HepG2 (cell line): ENCODE measurements at regions not wholly inside any gene's neighbourhood (a gene's known extent, or its start where the extent isn't known, plus 50 kb on each side); places are given as distances from the start of the nearest gene placed in this dataset.

Experiments
- ATAC-seq: fragments of 200-7000 bp; cut with Tn5 transposase; 3 replicates; pipeline ENCODE4 v1.9.1; 2020; ENCODE audit warnings: mild to moderate bottlenecking, moderate library complexity
- BruUV-seq: library from RNA; stranded (reverse); fragments of 400-500 nt; replicated peaks from 2 replicates; lab custom pipeline; 2021; lab: Mats Ljungman, UMichigan
- CTCF ChIA-PET: fragments of 300-600 bp; formaldehyde crosslinking; extraction: SDS; loops from one replicate; lab custom pipeline; 2021; ENCODE audit warnings: low total read pairs, inconsistent platforms, low intra/inter-chr PET ratio; lab: Yijun Ruan, JAX
- POLR2A ChIA-PET: fragments of 350-600 bp; sonication (Branson Sonifier 250); formaldehyde crosslinking; loops from one replicate; lab custom pipeline; 2020; ENCODE audit warnings: antibody characterized with exemption, inconsistent platforms; lab: Yijun Ruan, JAX
- DNase-seq: peaks from one replicate; pipeline ENCODE4 v3.0.0-alpha.2; 2015; ENCODE audit warnings: low spot score
- FAIRE-seq: peaks from 3 replicates; lab custom pipeline; 2011; peaks lifted over from hg19 to GRCh38; lab: Jason Lieb, UNC
- H2AFZ ChIP-seq: one replicate; pipeline ENCODE4 v1.6.1; 2011; ENCODE audit warnings: low read length, inconsistent platforms
- H3K27ac ChIP-seq: fragments of 300-600 bp; 3 replicates; pipeline ENCODE4 v1.8.0; 2011; ENCODE audit warnings: mixed run types, mild to moderate bottlenecking, mixed read lengths, low read length, inconsistent platforms; ENCODE audit not compliant: insufficient read depth; ENCODE audit errors: extremely low read length
- H3K27me3 ChIP-seq, 2 experiments: fragments of 200-600 bp in 1 of 2; 2 replicates in 1 of 2; 3 replicates in 1 of 2; pipeline versions ENCODE4 v1.6.0 to v1.8.0; 2011; ENCODE audit warnings: low read length in 2 of 2, mild to moderate bottlenecking in 2 of 2, moderate library complexity in 2 of 2, inconsistent platforms in 1 of 2; ENCODE audit not compliant: insufficient read depth in 2 of 2, control insufficient read depth in 1 of 2
- H3K36me3 ChIP-seq, 2 experiments: fragments of 200-600 bp in 1 of 2; replicated peaks in 1 of 2; 2 replicates in 1 of 2; 3 replicates in 1 of 2; pipeline versions ENCODE4 v1.5.1 to v1.8.0; 2011; ENCODE audit warnings: low read length in 2 of 2, inconsistent platforms in 1 of 2; ENCODE audit not compliant: insufficient read depth in 2 of 2, control insufficient read depth in 1 of 2
- H3K4me1 ChIP-seq: 2 replicates; pipeline ENCODE4 v1.5.1; 2012; ENCODE audit warnings: low read length, inconsistent platforms; ENCODE audit not compliant: insufficient read depth
- H3K4me2 ChIP-seq: 2 replicates; pipeline ENCODE4 v1.6.0; 2011; ENCODE audit warnings: low read depth, low read length, inconsistent platforms
- H3K4me3 ChIP-seq, 3 experiments: fragments of 200-600 bp in 1 of 3; sonication (generic), shearing (Covaris generic) in 1 of 3; replicated peaks in 1 of 3; 2 replicates each; pipeline ENCODE4 v1.5.1; 2011 to 2016; ENCODE audit warnings: low read length in 3 of 3, inconsistent platforms in 2 of 3, low read depth in 2 of 3, mild to moderate bottlenecking in 2 of 3, control low read depth in 1 of 3, mixed read lengths in 1 of 3; ENCODE audit not compliant: insufficient read depth in 1 of 3
- H3K79me2 ChIP-seq: one replicate; pipeline ENCODE4 v1.6.1; 2011; ENCODE audit warnings: low read length, inconsistent platforms; ENCODE audit not compliant: insufficient read depth
- H3K9ac ChIP-seq: 2 replicates; pipeline ENCODE4 v1.6.0; 2011; ENCODE audit warnings: mild to moderate bottlenecking, low read depth, low read length, inconsistent platforms; ENCODE audit not compliant: insufficient read depth
- H3K9me3 ChIP-seq: 2 replicates; pipeline ENCODE4 v1.5.1; 2012; ENCODE audit warnings: mild to moderate bottlenecking, low read length
- H4K20me1 ChIP-seq: 2 replicates; pipeline ENCODE4 v1.6.0; 2011; ENCODE audit warnings: inconsistent platforms, mild to moderate bottlenecking, low read length, moderate library complexity; ENCODE audit not compliant: insufficient read depth
- EP300 ChIP-seq, 3 experiments: sonication (generic) in 1 of 3; formaldehyde crosslinking in 1 of 3; IDR thresholded peaks; 2 replicates each; pipeline versions ENCODE4 v1.5.1 to v1.6.1; 2011 to 2020; ENCODE audit warnings: low read depth in 2 of 3, low read length in 2 of 3, borderline replicate concordance in 1 of 3, improper control_type of control experiment in 1 of 3, mild to moderate bottlenecking in 1 of 3, missing genetic modification reagents in 1 of 3, moderate library complexity in 1 of 3
- KMT2A ChIP-seq: sonication (generic); formaldehyde crosslinking; IDR thresholded peaks from 2 replicates; pipeline ENCODE4 v1.4.0; 2020; ENCODE audit warnings: missing genetic modification reagents
- MTF2 ChIP-seq: sonication (generic); formaldehyde crosslinking; IDR thresholded peaks from 2 replicates; pipeline ENCODE4 v1.5.0; 2020; ENCODE audit warnings: missing genetic modification reagents, borderline replicate concordance
- NCOR1 ChIP-seq: fragments of 200-600 bp; sonication (generic); IDR thresholded peaks from 2 replicates; pipeline ENCODE4 v1.7.0; 2017; ENCODE audit warnings: antibody characterized with exemption, low read length, borderline replicate concordance
- ONECUT2 ChIP-seq: sonication (generic); formaldehyde crosslinking; IDR thresholded peaks from 2 replicates; pipeline ENCODE4 v1.4.0; 2020; ENCODE audit warnings: missing genetic modification reagents
- POGZ ChIP-seq: sonication (generic); formaldehyde crosslinking; IDR thresholded peaks from 2 replicates; pipeline ENCODE4 v1.4.0; 2020; ENCODE audit warnings: mild to moderate bottlenecking, missing genetic modification reagents
- PRMT3 ChIP-seq: sonication (generic); formaldehyde crosslinking; IDR thresholded peaks from 2 replicates; pipeline ENCODE4 v1.8.1; 2022; ENCODE audit warnings: low read depth, mild to moderate bottlenecking, moderate library complexity, missing genetic modification reagents, borderline replicate concordance
- RELA ChIP-seq: sonication (generic); formaldehyde crosslinking; IDR thresholded peaks from 2 replicates; pipeline ENCODE4 v1.4.0; 2020; ENCODE audit warnings: missing genetic modification reagents
- REPIN1 ChIP-seq: sonication (generic); formaldehyde crosslinking; IDR thresholded peaks from 2 replicates; pipeline ENCODE4 v1.8.0; 2022; ENCODE audit warnings: missing genetic modification reagents, low read depth, mild to moderate bottlenecking, borderline replicate concordance
- SNAPC2 ChIP-seq: sonication (generic); formaldehyde crosslinking; IDR thresholded peaks from 2 replicates; pipeline ENCODE4 v1.8.1; 2022; ENCODE audit warnings: mild to moderate bottlenecking, missing genetic modification reagents
- SRSF1 ChIP-seq: fragments of 200-400 bp; formaldehyde crosslinking; optimal IDR thresholded peaks from 2 replicates; pipeline ENCODE3; 2017; ENCODE audit warnings: mild to moderate bottlenecking, low read depth, low read length, moderate library complexity
- ZFP82 ChIP-seq: sonication (generic); formaldehyde crosslinking; IDR thresholded peaks from 2 replicates; pipeline ENCODE4 v1.5.1; 2020; ENCODE audit warnings: mild to moderate bottlenecking, missing genetic modification reagents, borderline replicate concordance
- ZNF724P ChIP-seq: sonication (generic); formaldehyde crosslinking; IDR thresholded peaks from 2 replicates; pipeline ENCODE4 v1.8.0; 2022; ENCODE audit warnings: missing genetic modification reagents, borderline replicate concordance
- ZNF816 ChIP-seq: sonication (generic); formaldehyde crosslinking; IDR thresholded peaks from 2 replicates; pipeline ENCODE4 v1.8.0; 2022; ENCODE audit warnings: missing genetic modification reagents, mild to moderate bottlenecking, borderline replicate concordance
- WGBS: methylation state at CpG from one replicate; pipeline ENCODE4 v1.1.6; 2017; ENCODE audit warnings: low lambda C conversion rate; 5-methylcytosine and 5-hydroxymethylcytosine counted together
- in situ Hi-C: cut with HindIII; loops from 2 replicates; pipeline ENCODE4 v1.10.0; 2017; ENCODE audit warnings: low pct_unique_long_range_greater_than_20kb; ENCODE audit not compliant: extremely low pct_ligation_motif_present
- intact Hi-C: fragments of 100-400 bp; cut with micrococcal nuclease; formaldehyde crosslinking; loops from one replicate; pipeline ENCODE4 v1.10.0; 2022; ENCODE audit not compliant: unreplicated experiment
- TF ChIP-seq, protein P1 (sequence below): sonication (generic); formaldehyde crosslinking; IDR thresholded peaks from 2 replicates; pipeline ENCODE4 v1.4.0; 2020; ENCODE audit warnings: mild to moderate bottlenecking, missing genetic modification reagents
- TF ChIP-seq, protein P2 (sequence below): sonication (generic); formaldehyde crosslinking; IDR thresholded peaks from 2 replicates; pipeline ENCODE4 v1.9.0; 2021; ENCODE audit warnings: missing genetic modification reagents, borderline replicate concordance
- TF ChIP-seq, protein P3 (sequence below): sonication (generic); formaldehyde crosslinking; IDR thresholded peaks from 2 replicates; pipeline ENCODE4 v1.9.0; 2021; ENCODE audit warnings: missing genetic modification reagents, mild to moderate bottlenecking, borderline replicate concordance

DNA sequence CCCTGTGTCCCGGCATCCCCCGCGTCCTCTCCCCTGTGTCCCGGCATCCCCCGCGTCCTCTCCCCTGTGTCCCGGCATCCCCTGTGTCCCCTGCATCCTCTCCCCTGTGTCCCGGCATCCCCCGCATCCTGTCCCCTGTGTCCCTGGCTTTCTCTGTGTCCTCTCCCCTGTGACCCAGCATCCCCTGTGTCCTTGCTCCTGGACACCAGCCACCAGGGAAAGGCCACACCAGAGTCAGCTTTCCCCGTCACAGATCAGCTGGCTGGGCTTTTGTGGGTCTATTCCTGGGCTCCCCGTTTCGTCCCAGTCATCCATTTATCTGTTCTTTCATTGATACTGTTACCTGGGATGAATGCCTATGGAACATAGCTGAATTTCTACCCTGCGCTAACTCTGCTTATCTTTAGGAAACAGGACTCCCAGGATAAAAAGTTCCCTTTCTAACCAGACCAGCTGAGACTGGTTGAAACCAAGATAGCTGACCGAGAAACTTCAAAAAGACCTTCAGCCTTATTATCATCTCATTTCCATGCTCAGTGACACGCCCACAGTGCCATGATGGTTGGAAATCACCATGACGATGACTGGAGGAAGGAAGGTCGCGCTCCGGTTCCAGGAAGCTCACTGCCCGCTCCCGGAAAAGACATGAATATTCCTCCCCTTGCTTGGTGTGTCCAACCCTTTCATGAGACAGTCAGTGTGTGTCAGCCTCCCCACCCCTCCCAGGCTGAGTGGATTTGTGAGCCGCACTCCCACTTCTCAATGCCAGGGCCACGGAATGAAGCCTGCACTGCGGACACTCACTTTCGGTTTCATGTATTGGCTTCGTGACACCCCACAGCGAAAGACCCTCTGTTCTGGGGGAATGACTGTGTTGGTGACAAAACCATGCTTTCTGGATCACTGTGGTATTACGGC is 276.4 kb upstream of the SFSWAP start:
- no peaks in the 10 kb centered on the region for H3K9me3 ChIP-seq
- POLR2A ChIA-PET, result no interaction called here
- WGBS, result 64% methylated on average over 24 of the region's 28 CpGs
- no peak overlapping the region for H3K27ac ChIP-seq
- CTCF ChIA-PET, result no interaction called here
- no TSS peak for BruUV-seq
- TF ChIP-seq EP300 (IDR thresholded peaks at IDR 0.05; ENCODE audit: low read depth in 2 of 2, low read length in 2 of 2), result no peak
- no peak for TF ChIP-seq EP300 (CRISPR knock-in tag; IDR thresholded peaks at IDR 0.05; ENCODE audit: borderline replicate concordance)
- no peak for TF ChIP-seq ZNF724P
- no peak for TF ChIP-seq NCOR1
- TF ChIP-seq RELA (CRISPR knock-in tag), result no peak
- no peak for TF ChIP-seq REPIN1 (CRISPR knock-in tag)
- TF ChIP-seq SRSF1, result no peak
- TF ChIP-seq ZNF816 (CRISPR knock-in tag), result no peak
- TF ChIP-seq, protein P1, sequence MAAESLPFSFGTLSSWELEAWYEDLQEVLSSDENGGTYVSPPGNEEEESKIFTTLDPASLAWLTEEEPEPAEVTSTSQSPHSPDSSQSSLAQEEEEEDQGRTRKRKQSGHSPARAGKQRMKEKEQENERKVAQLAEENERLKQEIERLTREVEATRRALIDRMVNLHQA (CRISPR knock-in tag), result no peak
- TF ChIP-seq PRMT3 (CRISPR knock-in tag), result no peak
- TF ChIP-seq POGZ, result no peak
- TF ChIP-seq SNAPC2 (CRISPR knock-in tag), result no peak
- TF ChIP-seq MTF2 (CRISPR knock-in tag), result no peak
- TF ChIP-seq, protein P2, sequence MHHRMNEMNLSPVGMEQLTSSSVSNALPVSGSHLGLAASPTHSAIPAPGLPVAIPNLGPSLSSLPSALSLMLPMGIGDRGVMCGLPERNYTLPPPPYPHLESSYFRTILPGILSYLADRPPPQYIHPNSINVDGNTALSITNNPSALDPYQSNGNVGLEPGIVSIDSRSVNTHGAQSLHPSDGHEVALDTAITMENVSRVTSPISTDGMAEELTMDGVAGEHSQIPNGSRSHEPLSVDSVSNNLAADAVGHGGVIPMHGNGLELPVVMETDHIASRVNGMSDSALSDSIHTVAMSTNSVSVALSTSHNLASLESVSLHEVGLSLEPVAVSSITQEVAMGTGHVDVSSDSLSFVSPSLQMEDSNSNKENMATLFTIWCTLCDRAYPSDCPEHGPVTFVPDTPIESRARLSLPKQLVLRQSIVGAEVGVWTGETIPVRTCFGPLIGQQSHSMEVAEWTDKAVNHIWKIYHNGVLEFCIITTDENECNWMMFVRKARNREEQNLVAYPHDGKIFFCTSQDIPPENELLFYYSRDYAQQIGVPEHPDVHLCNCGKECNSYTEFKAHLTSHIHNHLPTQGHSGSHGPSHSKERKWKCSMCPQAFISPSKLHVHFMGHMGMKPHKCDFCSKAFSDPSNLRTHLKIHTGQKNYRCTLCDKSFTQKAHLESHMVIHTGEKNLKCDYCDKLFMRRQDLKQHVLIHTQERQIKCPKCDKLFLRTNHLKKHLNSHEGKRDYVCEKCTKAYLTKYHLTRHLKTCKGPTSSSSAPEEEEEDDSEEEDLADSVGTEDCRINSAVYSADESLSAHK, result no peak
- TF ChIP-seq ZFP82, result no peak
- TF ChIP-seq KMT2A (CRISPR knock-in tag), result no peak
- no peak for TF ChIP-seq ONECUT2 (CRISPR knock-in tag)
- TF ChIP-seq, protein P3, sequence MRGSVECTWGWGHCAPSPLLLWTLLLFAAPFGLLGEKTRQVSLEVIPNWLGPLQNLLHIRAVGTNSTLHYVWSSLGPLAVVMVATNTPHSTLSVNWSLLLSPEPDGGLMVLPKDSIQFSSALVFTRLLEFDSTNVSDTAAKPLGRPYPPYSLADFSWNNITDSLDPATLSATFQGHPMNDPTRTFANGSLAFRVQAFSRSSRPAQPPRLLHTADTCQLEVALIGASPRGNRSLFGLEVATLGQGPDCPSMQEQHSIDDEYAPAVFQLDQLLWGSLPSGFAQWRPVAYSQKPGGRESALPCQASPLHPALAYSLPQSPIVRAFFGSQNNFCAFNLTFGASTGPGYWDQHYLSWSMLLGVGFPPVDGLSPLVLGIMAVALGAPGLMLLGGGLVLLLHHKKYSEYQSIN, result no peak
- TF ChIP-seq, all 625 proteins: peak for 0
- H3K4me1 ChIP-seq, result no peaks in the 10 kb centered on the region
- in situ Hi-C loops, result loop anchor here (10.0 kb wide), 1 partner anchor 210 kb away; no protein-coding TSS in a partner anchor
- no peak overlapping the region for H2AFZ ChIP-seq
- ATAC-seq (no peak), FAIRE-seq (no peak), DNase-seq (no peak)
- no peak overlapping the region for H3K4me3 ChIP-seq
- peaks cover 1 to 4% of the 10 kb centered on the region in 2 experiments; a peak in 3 of 5 replicates for H3K27me3 ChIP-seq
- H4K20me1 ChIP-seq, result no peaks in the 10 kb centered on the region
- H3K9ac ChIP-seq, result no peak overlapping the region
- no peak overlapping the region for H3K4me2 ChIP-seq
- H3K36me3 ChIP-seq, result no peaks in the 10 kb centered on the region
- intact Hi-C loops, result no loop called here
- H3K79me2 ChIP-seq, result no peaks in the 10 kb centered on the region
